Hindlimb muscle (tissue), 1 donor: ENCODE measurements at regions not wholly inside any gene's neighbourhood (a gene's known extent, or its start where the extent isn't known, plus 50 kb on each side); places are given as distances from the start of the nearest gene placed in this dataset.

Source experiments
- DNase-seq: peaks from one replicate; pipeline ENCODE4 v3.0.0-alpha.2; 2013

- DNase-seq, result no peak
Observed at GRCh38 chr16:26189536-26189935, 497.8 kb downstream of the HS3ST4 start.

GRCh38 chr16:26194526-26194925, 502.8 kb downstream of the HS3ST4 start:
- no peak for DNase-seq

GRCh38 chr16:26195225-26195624, 503.5 kb downstream of the HS3ST4 start:
- peak; percentile 19 for DNase-seq

- no peak for DNase-seq
Observed at GRCh38 chr16:26196310-26196709, 504.6 kb downstream of the HS3ST4 start.

GRCh38 chr16:26196802-26197201, 505.0 kb downstream of the HS3ST4 start:
- DNase-seq, result no peak

- no peak for DNase-seq
Observed at GRCh38 chr16:26197707-26198106, 505.9 kb downstream of the HS3ST4 start.

- DNase-seq, result no peak
Observed at GRCh38 chr16:26198221-26198620, 506.5 kb downstream of the HS3ST4 start.

GRCh38 chr16:26204138-26204537, 512.4 kb downstream of the HS3ST4 start:
- DNase-seq, result no peak

- no peak for DNase-seq
Observed at GRCh38 chr16:26211542-26211941, 519.8 kb downstream of the HS3ST4 start.

GRCh38 chr16:26212599-26212998, 520.8 kb downstream of the HS3ST4 start:
- DNase-seq, result no peak

- no peak for DNase-seq
Observed at GRCh38 chr16:26214581-26215174, 522.9 kb downstream of the HS3ST4 start.

GRCh38 chr16:26220894-26221293, 529.1 kb downstream of the HS3ST4 start:
- no peak for DNase-seq

GRCh38 chr16:26231647-26232046, 539.9 kb downstream of the HS3ST4 start:
- DNase-seq, result no peak

GRCh38 chr16:26240807-26241206, 549.0 kb downstream of the HS3ST4 start:
- DNase-seq, result no peak

GRCh38 chr16:26247063-26247462, 555.3 kb downstream of the HS3ST4 start:
- DNase-seq, result no peak

GRCh38 chr16:26252598-26252997, 560.8 kb downstream of the HS3ST4 start:
- no peak for DNase-seq

GRCh38 chr16:26261621-26262020, 569.9 kb downstream of the HS3ST4 start:
- DNase-seq, result no peak

- DNase-seq, result no peak
Observed at GRCh38 chr16:26263406-26263805, 571.6 kb downstream of the HS3ST4 start.

GRCh38 chr16:26267641-26268040, 575.9 kb downstream of the HS3ST4 start:
- DNase-seq, result no peak

- no peak for DNase-seq
Observed at GRCh38 chr16:26269673-26270072, 577.9 kb downstream of the HS3ST4 start.

GRCh38 chr16:26273607-26274006, 581.8 kb downstream of the HS3ST4 start:
- DNase-seq, result no peak

GRCh38 chr16:26275021-26275590, 583.3 kb downstream of the HS3ST4 start:
- no peak for DNase-seq

- no peak for DNase-seq
Observed at GRCh38 chr16:26276289-26276688, 584.5 kb downstream of the HS3ST4 start.

- no peak for DNase-seq
Observed at GRCh38 chr16:26281381-26282110, 589.8 kb downstream of the HS3ST4 start.
